ENCODE measurements at regions not wholly inside any gene's neighbourhood (a gene's known extent, or its start where the extent isn't known, plus 50 kb on each side); places are given as distances from the start of the nearest gene placed in this dataset.
"Not testable (repeated sequence)": the region's sequence is repeated elsewhere in the genome, so short reads cannot be mapped to it uniquely, and the experiment has no call there.

DNA sequence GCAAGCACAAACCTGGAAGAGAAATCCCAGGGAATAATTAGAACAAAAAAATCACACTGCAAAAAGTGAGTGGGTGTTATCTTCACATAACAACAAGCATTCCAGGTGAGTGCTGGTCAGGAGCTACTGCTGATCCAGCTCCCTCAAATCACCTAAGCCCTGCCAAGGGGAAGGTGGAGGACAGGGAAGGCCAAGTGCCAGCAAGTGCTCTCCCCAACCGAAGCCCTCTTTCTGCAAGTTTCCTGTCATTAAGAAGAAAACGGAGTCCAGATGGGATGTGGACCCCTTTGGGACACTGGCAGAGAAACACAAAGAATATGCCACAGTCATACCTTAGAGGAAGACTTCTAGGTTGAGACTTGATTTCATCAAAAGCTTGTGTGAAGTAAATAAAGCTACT is 933.0 kb upstream of the ZNF722 start:
- DNase-seq (ENCODE audit: low read depth), result no peak
- TF ChIP-seq, protein P1, sequence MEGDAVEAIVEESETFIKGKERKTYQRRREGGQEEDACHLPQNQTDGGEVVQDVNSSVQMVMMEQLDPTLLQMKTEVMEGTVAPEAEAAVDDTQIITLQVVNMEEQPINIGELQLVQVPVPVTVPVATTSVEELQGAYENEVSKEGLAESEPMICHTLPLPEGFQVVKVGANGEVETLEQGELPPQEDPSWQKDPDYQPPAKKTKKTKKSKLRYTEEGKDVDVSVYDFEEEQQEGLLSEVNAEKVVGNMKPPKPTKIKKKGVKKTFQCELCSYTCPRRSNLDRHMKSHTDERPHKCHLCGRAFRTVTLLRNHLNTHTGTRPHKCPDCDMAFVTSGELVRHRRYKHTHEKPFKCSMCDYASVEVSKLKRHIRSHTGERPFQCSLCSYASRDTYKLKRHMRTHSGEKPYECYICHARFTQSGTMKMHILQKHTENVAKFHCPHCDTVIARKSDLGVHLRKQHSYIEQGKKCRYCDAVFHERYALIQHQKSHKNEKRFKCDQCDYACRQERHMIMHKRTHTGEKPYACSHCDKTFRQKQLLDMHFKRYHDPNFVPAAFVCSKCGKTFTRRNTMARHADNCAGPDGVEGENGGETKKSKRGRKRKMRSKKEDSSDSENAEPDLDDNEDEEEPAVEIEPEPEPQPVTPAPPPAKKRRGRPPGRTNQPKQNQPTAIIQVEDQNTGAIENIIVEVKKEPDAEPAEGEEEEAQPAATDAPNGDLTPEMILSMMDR (IDR thresholded peaks at IDR 0.05; ENCODE audit: insufficient read depth, low read length, severe bottlenecking), result no peak
- FAIRE-seq, result no peak
- H3K36me3 ChIP-seq (ENCODE audit: control insufficient read depth, insufficient read depth, low read length), result no peaks in the 10 kb centered on the region
- H3K27me3 ChIP-seq (ENCODE audit: control insufficient read depth, insufficient read depth, low read length), result no peaks in the 10 kb centered on the region
- H3K4me3 ChIP-seq (ENCODE audit: low read depth, low read length), result no peak overlapping the region

DNA sequence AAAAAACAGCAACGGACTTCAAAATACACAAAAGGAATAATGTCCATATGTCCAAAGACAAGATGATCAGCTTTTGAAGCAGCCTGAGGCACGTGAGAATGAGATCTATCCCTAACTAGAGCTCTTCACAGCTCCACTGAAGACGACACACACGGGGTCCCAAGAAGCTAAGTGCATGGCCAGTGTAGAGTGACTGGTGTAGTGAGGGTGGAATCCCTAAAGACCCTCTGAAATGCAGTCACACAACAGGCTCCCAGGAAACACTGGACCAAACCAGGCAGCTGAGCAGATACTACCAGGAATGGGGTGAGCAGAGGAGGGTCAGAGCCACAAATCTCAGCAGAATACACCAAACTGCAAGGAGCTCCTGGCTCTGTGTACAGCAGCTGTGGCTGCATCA is 932.4 kb upstream of the ZNF722 start:
- DNase-seq (ENCODE audit: low read depth); H3K4me3 ChIP-seq (ENCODE audit: low read depth, low read length); H3K36me3 ChIP-seq (ENCODE audit: control insufficient read depth, insufficient read depth, low read length); H3K27me3 ChIP-seq (ENCODE audit: control insufficient read depth, insufficient read depth, low read length); FAIRE-seq: not testable (repeated sequence)

DNA sequence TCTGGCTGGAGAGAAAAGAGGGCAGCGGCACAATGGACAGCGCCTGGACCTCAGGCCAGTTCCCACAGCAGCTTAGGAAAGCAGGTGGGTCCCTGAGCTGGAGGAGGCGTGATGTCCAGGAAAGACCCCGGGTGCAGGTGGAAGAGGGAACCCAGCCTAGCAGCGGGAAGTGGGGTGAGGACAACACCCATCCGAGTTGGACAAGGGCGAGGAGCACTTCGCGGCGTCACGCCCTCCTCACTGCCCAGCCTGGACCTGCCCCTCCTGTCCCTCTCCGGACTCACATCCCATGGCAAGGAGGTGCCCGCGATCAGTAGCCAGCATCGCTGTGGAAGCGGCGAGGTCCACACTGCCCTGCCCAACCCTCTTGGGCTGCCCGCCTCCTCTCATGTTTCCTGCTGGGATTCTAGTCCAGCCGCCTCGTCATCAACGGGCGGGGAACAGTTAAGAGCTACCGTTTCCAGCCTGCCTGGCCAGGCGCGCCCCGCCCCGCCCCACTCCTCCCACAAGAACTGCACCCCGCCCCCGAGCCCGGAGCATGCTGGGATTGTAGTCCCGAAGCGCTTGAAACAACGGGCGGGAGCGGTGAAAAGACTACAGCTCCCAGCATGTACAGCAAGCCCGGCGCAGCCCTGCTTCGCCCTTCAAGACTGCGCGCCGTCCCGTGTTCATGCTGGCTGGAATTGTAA is 930.6 kb upstream of the ZNF722 start:
- TF ChIP-seq, protein P1 (IDR thresholded peaks at IDR 0.05; ENCODE audit: insufficient read depth, low read length, severe bottlenecking), result no peak
- FAIRE-seq (no peak), DNase-seq (ENCODE audit: low read depth) (no peak)
- Histone ChIP-seq H3K27me3 (ENCODE audit: control insufficient read depth, insufficient read depth, low read length) (no peaks in the 10 kb centered on the region), H3K36me3 (ENCODE audit: control insufficient read depth, insufficient read depth, low read length) (no peaks in the 10 kb centered on the region), H3K4me3 (ENCODE audit: low read depth, low read length) (no peak overlapping the region)

- DNase-seq (ENCODE audit: low read depth), result no peak
- TF ChIP-seq, protein P1 (IDR thresholded peaks at IDR 0.05; ENCODE audit: insufficient read depth, low read length, severe bottlenecking), result no peak
- no peaks in the 10 kb centered on the region for H3K36me3 ChIP-seq (ENCODE audit: control insufficient read depth, insufficient read depth, low read length)
- FAIRE-seq, result no peak
- no peak overlapping the region for H3K4me3 ChIP-seq (ENCODE audit: low read depth, low read length)
- H3K27me3 ChIP-seq (ENCODE audit: control insufficient read depth, insufficient read depth, low read length), result no peaks in the 10 kb centered on the region
These were observed 928.0 kb upstream of the ZNF722 start for GRCh38 chr7:63070696-63071095.

GRCh38 chr7:63071396-63071795 is 927.3 kb upstream of the ZNF722 start:
- Histone ChIP-seq H3K36me3 (ENCODE audit: control insufficient read depth, insufficient read depth, low read length) (no peaks in the 10 kb centered on the region), H3K27me3 (ENCODE audit: control insufficient read depth, insufficient read depth, low read length) (no peaks in the 10 kb centered on the region), H3K4me3 (ENCODE audit: low read depth, low read length) (no peak overlapping the region)
- DNase-seq (ENCODE audit: low read depth), result no peak
- FAIRE-seq, result no peak
- TF ChIP-seq, protein P1 (IDR thresholded peaks at IDR 0.05; ENCODE audit: insufficient read depth, low read length, severe bottlenecking), result no peak

DNA sequence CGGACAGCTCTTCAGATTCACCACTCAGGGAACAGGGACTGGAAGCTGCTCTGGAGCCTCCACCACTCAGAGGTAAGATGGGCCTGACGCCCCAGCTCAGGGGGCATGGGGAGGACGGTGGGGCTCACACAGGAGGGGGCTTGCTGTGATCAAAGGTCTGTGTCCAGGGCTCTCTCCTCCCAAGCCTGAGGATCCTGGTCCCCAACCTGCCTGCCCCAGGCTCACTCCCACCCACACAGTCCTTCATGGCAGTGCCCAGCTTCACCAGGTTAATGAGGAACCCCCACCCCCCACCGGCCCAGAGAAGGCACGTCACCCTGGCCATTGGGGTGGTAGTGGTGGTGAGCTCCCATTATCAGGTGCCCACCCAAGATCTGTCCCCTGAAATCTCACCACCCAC is 926.7 kb upstream of the ZNF722 start:
- no peak for DNase-seq (ENCODE audit: low read depth)
- H3K4me3 ChIP-seq (ENCODE audit: low read depth, low read length), result no peak overlapping the region
- no peak for FAIRE-seq
- TF ChIP-seq, protein P1 (IDR thresholded peaks at IDR 0.05; ENCODE audit: insufficient read depth, low read length, severe bottlenecking), result no peak
- no peaks in the 10 kb centered on the region for H3K27me3 ChIP-seq (ENCODE audit: control insufficient read depth, insufficient read depth, low read length)
- no peaks in the 10 kb centered on the region for H3K36me3 ChIP-seq (ENCODE audit: control insufficient read depth, insufficient read depth, low read length)

Data from bronchial epithelial cell (primary cell).